ENCODE measurements at regions not wholly inside any gene's neighbourhood (a gene's known extent, or its start where the extent isn't known, plus 50 kb on each side); places are given as distances from the start of the nearest gene placed in this dataset.
"Not testable (repeated sequence)": the region's sequence is repeated elsewhere in the genome, so short reads cannot be mapped to it uniquely, and the experiment has no call there.

GRCh38 chr16:47833771-47834170 lies 322.0 kb downstream of the ABCC12 start:
- no peak overlapping the region for H3K4me3 ChIP-seq (ENCODE audit: low read depth, low read length)
- TF ChIP-seq CTCF (IDR thresholded peaks at IDR 0.05; ENCODE audit: insufficient read depth, low read depth, low read length, missing control alignments) = no peak
- DNase-seq (ENCODE audit: low read depth) = no peak

GRCh38 chr16:47829850-47830600 lies 325.8 kb downstream of the ABCC12 start:
- no peak for TF ChIP-seq CTCF (IDR thresholded peaks at IDR 0.05; ENCODE audit: insufficient read depth, low read depth, low read length, missing control alignments)
- DNase-seq (ENCODE audit: low read depth) = no peak

GRCh38 chr16:47826070-47826469 lies 329.7 kb downstream of the ABCC12 start:
- TF ChIP-seq CTCF (IDR thresholded peaks at IDR 0.05; ENCODE audit: insufficient read depth, low read depth, low read length, missing control alignments) = no peak
- no peak for DNase-seq (ENCODE audit: low read depth)
- H3K4me3 ChIP-seq (ENCODE audit: low read depth, low read length) = no peak overlapping the region

More at GRCh38 chr16:47829850-47830600, 325.8 kb downstream of the ABCC12 start:
- no peak overlapping the region for H3K4me3 ChIP-seq (ENCODE audit: low read depth, low read length)

GRCh38 chr16:47817048-47817447 lies 338.7 kb downstream of the ABCC12 start:
- DNase-seq (ENCODE audit: low read depth) = no peak
- no peak overlapping the region for H3K4me3 ChIP-seq (ENCODE audit: low read depth, low read length)
- no peak for TF ChIP-seq CTCF (IDR thresholded peaks at IDR 0.05; ENCODE audit: insufficient read depth, low read depth, low read length, missing control alignments)

- no peak for TF ChIP-seq CTCF (IDR thresholded peaks at IDR 0.05; ENCODE audit: insufficient read depth, low read depth, low read length, missing control alignments)
- DNase-seq (ENCODE audit: low read depth) = no peak
- H3K4me3 ChIP-seq (ENCODE audit: low read depth, low read length) = no peak overlapping the region
Measured at GRCh38 chr16:47816511-47816910, 339.3 kb downstream of the ABCC12 start.

- DNase-seq (ENCODE audit: low read depth) = no peak
- no peak for TF ChIP-seq CTCF (IDR thresholded peaks at IDR 0.05; ENCODE audit: insufficient read depth, low read depth, low read length, missing control alignments)
- H3K4me3 ChIP-seq (ENCODE audit: low read depth, low read length) = no peak overlapping the region
Measured at GRCh38 chr16:47815655-47816054, 340.1 kb downstream of the ABCC12 start.

GRCh38 chr16:47811758-47812157 lies 344.0 kb downstream of the ABCC12 start:
- H3K4me3 ChIP-seq (ENCODE audit: low read depth, low read length); DNase-seq (ENCODE audit: low read depth): not testable (repeated sequence)
